Stomach (tissue), 8 donors: ENCODE measurements at regions not wholly inside any gene's neighbourhood (a gene's known extent, or its start where the extent isn't known, plus 50 kb on each side); places are given as distances from the start of the nearest gene placed in this dataset.

Experiments
- DNase-seq, 2 donors: peaks; one replicate each; pipeline versions ENCODE4 v3.0.0 to v3.0.0-alpha.2; 2013 to 2019
- H3K27ac ChIP-seq, 5 donors: fragments of 200-600 bp in 4 of 5; sonication (generic) in 4 of 5; one replicate each; pipeline ENCODE4 v1.5.1; 2013 to 2019; ENCODE audit warnings: mild to moderate bottlenecking in 1 of 5, moderate library complexity in 1 of 5
- H3K27me3 ChIP-seq, 3 donors: fragments of 200-600 bp; sonication (generic); one replicate each; pipeline ENCODE4 v1.5.1; 2017 to 2019; ENCODE audit warnings: mixed run types in 1 of 3
- H3K36me3 ChIP-seq, 4 donors: fragments of 200-600 bp; sonication (generic); 1 replicate in 3 of 4; 2 replicates in 1 of 4; pipeline ENCODE4 v1.5.1; 2016 to 2019
- H3K4me1 ChIP-seq, 4 donors: fragments of 200-600 bp; sonication (generic); one replicate each; pipeline ENCODE4 v1.5.1; 2016 to 2019
- H3K4me3 ChIP-seq, 4 donors: fragments of 200-600 bp; sonication (generic) in 3 of 4; one replicate each; pipeline ENCODE4 v1.5.1; 2016 to 2019; ENCODE audit warnings: mild to moderate bottlenecking in 1 of 4
- H3K9me3 ChIP-seq, 4 donors: fragments of 200-600 bp; sonication (generic); one replicate each; pipeline ENCODE4 v1.5.1; 2016 to 2019
- EP300 ChIP-seq: sonication (generic); formaldehyde crosslinking; IDR thresholded peaks from one replicate; pipeline ENCODE4 v1.6.1; 2017; ENCODE audit warnings: antibody characterized with exemption
- POLR2A ChIP-seq, 4 donors: fragments of 450-650 bp; IDR thresholded peaks; one replicate each; pipeline ENCODE4 v1.6.1; 2016; ENCODE audit warnings: antibody characterized with exemption in 4 of 4, control low read depth in 2 of 4, mild to moderate bottlenecking in 1 of 4, moderate library complexity in 1 of 4
- POLR2AphosphoS5 ChIP-seq, 3 donors: sonication (generic); formaldehyde crosslinking; IDR thresholded peaks; one replicate each; pipeline ENCODE4 v1.6.1; 2016; ENCODE audit warnings: antibody characterized with exemption in 3 of 3
- WGBS, 5 donors: extraction: QIAGEN DNeasy Blood & Tissue Kit in 3 of 5; methylation state at CpG; one replicate each; pipeline versions ENCODE4 v1.1.5 to v1.1.7; 2013 to 2018; 5-methylcytosine and 5-hydroxymethylcytosine counted together
- intact Hi-C: fragments of 100-400 bp; cut with DNase I; formaldehyde crosslinking; loops from one replicate; pipeline ENCODE4 v1.15.1; 2023; ENCODE audit warnings: low total_unique reads
- TF ChIP-seq, protein P1 (sequence below), 7 experiments: fragments of 450-650 bp in 4 of 7; fragments of 200-600 bp in 3 of 7; sonication (generic) in 3 of 7; IDR thresholded peaks; one replicate each; pipeline ENCODE4 v1.5.1; 2016 to 2019; ENCODE audit warnings: antibody characterized with exemption in 7 of 7, control low read depth in 2 of 7, mild to moderate bottlenecking in 1 of 7
- donor health status: healthy with polysubstance abuse.
- donor health status: Bipolar disorder and iron deficiency.
- donor health status: healthy.

- TF ChIP-seq POLR2A (IDR thresholded peaks at IDR 0.05) (no peak), POLR2AphosphoS5 (IDR thresholded peaks at IDR 0.05) (no peak), EP300 (no peak)
- TF ChIP-seq, protein P1, sequence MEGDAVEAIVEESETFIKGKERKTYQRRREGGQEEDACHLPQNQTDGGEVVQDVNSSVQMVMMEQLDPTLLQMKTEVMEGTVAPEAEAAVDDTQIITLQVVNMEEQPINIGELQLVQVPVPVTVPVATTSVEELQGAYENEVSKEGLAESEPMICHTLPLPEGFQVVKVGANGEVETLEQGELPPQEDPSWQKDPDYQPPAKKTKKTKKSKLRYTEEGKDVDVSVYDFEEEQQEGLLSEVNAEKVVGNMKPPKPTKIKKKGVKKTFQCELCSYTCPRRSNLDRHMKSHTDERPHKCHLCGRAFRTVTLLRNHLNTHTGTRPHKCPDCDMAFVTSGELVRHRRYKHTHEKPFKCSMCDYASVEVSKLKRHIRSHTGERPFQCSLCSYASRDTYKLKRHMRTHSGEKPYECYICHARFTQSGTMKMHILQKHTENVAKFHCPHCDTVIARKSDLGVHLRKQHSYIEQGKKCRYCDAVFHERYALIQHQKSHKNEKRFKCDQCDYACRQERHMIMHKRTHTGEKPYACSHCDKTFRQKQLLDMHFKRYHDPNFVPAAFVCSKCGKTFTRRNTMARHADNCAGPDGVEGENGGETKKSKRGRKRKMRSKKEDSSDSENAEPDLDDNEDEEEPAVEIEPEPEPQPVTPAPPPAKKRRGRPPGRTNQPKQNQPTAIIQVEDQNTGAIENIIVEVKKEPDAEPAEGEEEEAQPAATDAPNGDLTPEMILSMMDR (IDR thresholded peaks at IDR 0.05), result no peak
- no peak overlapping the region for H3K4me3 ChIP-seq
- no peaks in the 10 kb centered on the region for H3K36me3 ChIP-seq
- no peak for DNase-seq
- 73 to 84% (median 74%) methylated on average over 4 of the region's 4 CpGs for WGBS, 5 donors
- H3K4me1 ChIP-seq, result peaks cover 16 to 39% (median 31%) of the 10 kb centered on the region in 4 donors
- H3K27me3 ChIP-seq, result no peaks in the 10 kb centered on the region
- no peaks in the 10 kb centered on the region for H3K9me3 ChIP-seq
- intact Hi-C loops, result no loop called here
- no peak overlapping the region for H3K27ac ChIP-seq
Measured at GRCh38 chr1:229089586-229090208, 181.2 kb upstream of the RAB4A start.

GRCh38 chr1:229091721-229092136 lies 179.2 kb upstream of the RAB4A start:
- no peaks in the 10 kb centered on the region for H3K9me3 ChIP-seq
- H3K27ac ChIP-seq, result peak overlapping the region in 3 of 5 donors; percentile 3 to 81 (median 69)
- peaks cover 16 to 37% (median 33%) of the 10 kb centered on the region in 4 donors for H3K4me1 ChIP-seq
- H3K27me3 ChIP-seq, result no peaks in the 10 kb centered on the region
- TF ChIP-seq, protein P1 (IDR thresholded peaks at IDR 0.05), result no peak
- TF ChIP-seq EP300 (no peak), POLR2A (IDR thresholded peaks at IDR 0.05) (no peak), POLR2AphosphoS5 (IDR thresholded peaks at IDR 0.05) (no peak)
- no peaks in the 10 kb centered on the region for H3K36me3 ChIP-seq
- intact Hi-C loops, result no loop called here
- H3K4me3 ChIP-seq, result no peak overlapping the region
- DNase-seq, result peak in 1 of 2 donors; percentile 56
- 48 to 80% (median 58%) methylated on average over 7 of the region's 7 CpGs for WGBS, 5 donors

- Histone ChIP-seq H3K36me3 (no peaks in the 10 kb centered on the region), H3K27me3 (no peaks in the 10 kb centered on the region), H3K4me1 (peaks cover 16 to 37% (median 30%) of the 10 kb centered on the region in 4 donors), H3K4me3 (no peak overlapping the region), H3K9me3 (no peaks in the 10 kb centered on the region), H3K27ac (peak overlapping the region; percentile 45 to 81 (median 69))
- DNase-seq, result no peak
- intact Hi-C loops, result no loop called here
- no peak for TF ChIP-seq EP300
- TF ChIP-seq, protein P1 (IDR thresholded peaks at IDR 0.05), result no peak
- TF ChIP-seq POLR2AphosphoS5 (IDR thresholded peaks at IDR 0.05), result no peak
- no peak for TF ChIP-seq POLR2A (IDR thresholded peaks at IDR 0.05)
- 71 to 80% (median 78%) methylated on average over 8 of the region's 8 CpGs for WGBS, 5 donors
Measured at GRCh38 chr1:229092377-229093237, 178.3 kb upstream of the RAB4A start.

GRCh38 chr1:229093238-229093540 lies 177.7 kb upstream of the RAB4A start:
- Histone ChIP-seq H3K27ac (peak overlapping the region; percentile 45 to 81 (median 69)), H3K27me3 (no peaks in the 10 kb centered on the region), H3K4me1 (peaks cover 16 to 37% (median 29%) of the 10 kb centered on the region in 4 donors), H3K36me3 (no peaks in the 10 kb centered on the region), H3K9me3 (no peaks in the 10 kb centered on the region), H3K4me3 (no peak overlapping the region)
- DNase-seq, result no peak
- no peak for TF ChIP-seq EP300
- TF ChIP-seq POLR2AphosphoS5 (IDR thresholded peaks at IDR 0.05), result no peak
- TF ChIP-seq POLR2A (IDR thresholded peaks at IDR 0.05), result no peak
- TF ChIP-seq, protein P1 (IDR thresholded peaks at IDR 0.05), result no peak
- intact Hi-C loops, result no loop called here
- 80 to 90% (median 85%) methylated on average over 2 of the region's 2 CpGs for WGBS, 5 donors
